ENCODE measurements at regions not wholly inside any gene's neighbourhood (a gene's known extent, or its start where the extent isn't known, plus 50 kb on each side); places are given as distances from the start of the nearest gene placed in this dataset.

- ChIA-PET CTCF (ENCODE audit: partially characterized antibody) (no interaction called here), POLR2A (ENCODE audit: partially characterized antibody) (no interaction called here)
- H3K27ac ChIP-seq (ENCODE audit: low read depth, low read length) = no peak overlapping the region
- Mint-ChIP-seq H3K9me3 (peaks cover 0 to 4% (median 0%) of the 10 kb centered on the region in 8 donors), H3K27me3 (no peaks in the 10 kb centered on the region), H3K27ac (no peak overlapping the region), H3K4me3 (no peak overlapping the region), H3K4me1 (no peaks in the 10 kb centered on the region), H3K36me3 (no peaks in the 10 kb centered on the region)
- H3K36me3 ChIP-seq (ENCODE audit: insufficient read depth, low read length) = no peaks in the 10 kb centered on the region
- intact Hi-C loops (cut with micrococcal nuclease) = no loop called here
- DNase-seq = no peak
- H3K4me1 ChIP-seq (ENCODE audit: insufficient read depth, low read length) = no peaks in the 10 kb centered on the region
- no peak overlapping the region for H3K4me3 ChIP-seq (ENCODE audit: low read length in 2 of 2)
- no peaks in the 10 kb centered on the region for H3K9me3 ChIP-seq (ENCODE audit: control insufficient read depth in 1 of 2, low read length in 2 of 2)
- H3K27me3 ChIP-seq (ENCODE audit: insufficient read depth, low read length) = no peaks in the 10 kb centered on the region
Observed at GRCh38 chr9:16277471-16277960, 593.0 kb downstream of the BNC2 start.

DNA sequence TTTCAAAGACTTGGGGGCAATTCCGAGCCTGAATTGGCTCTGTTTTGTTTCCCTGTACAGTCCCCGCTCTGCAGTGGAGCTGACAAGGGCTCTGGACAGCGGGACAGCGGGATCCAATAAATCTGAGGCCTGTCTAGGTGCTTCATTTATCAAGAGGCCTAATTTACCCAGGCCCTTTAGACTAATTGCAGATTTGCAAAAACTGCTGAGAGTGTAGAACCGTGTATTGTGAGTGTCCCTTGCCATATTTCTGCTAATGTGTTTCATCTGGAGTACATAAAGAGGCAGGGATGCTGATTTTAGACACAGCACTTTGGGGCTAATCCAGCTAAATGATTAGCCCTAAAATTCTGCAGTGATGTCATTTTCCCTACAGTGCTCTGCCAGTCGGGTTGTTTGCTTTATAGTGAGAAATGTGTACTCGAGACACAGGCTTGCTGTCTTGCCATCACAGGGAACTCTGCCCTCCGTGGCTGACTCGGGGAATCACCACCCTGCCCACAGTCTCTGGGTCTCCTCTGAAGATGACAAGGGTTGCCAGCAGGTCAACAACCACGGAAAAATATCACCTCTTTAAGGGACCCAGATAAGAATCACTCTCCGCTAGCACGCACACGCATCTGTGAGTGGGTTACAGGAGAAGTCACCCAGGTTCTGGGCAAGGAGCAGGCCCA lies 592.0 kb downstream of the BNC2 start:
- Mint-ChIP-seq H3K4me1 (no peaks in the 10 kb centered on the region), H3K4me3 (no peak overlapping the region), H3K36me3 (no peaks in the 10 kb centered on the region), H3K27ac (no peak overlapping the region), H3K9me3 (peaks cover 0 to 4% (median under 1%) of the 10 kb centered on the region in 8 donors), H3K27me3 (no peaks in the 10 kb centered on the region)
- H3K27ac ChIP-seq (ENCODE audit: low read depth, low read length) = no peak overlapping the region
- H3K9me3 ChIP-seq (ENCODE audit: control insufficient read depth in 1 of 2, low read length in 2 of 2) = no peaks in the 10 kb centered on the region
- no peak overlapping the region for H3K4me3 ChIP-seq (ENCODE audit: low read length in 2 of 2)
- DNase-seq = no peak
- ChIA-PET CTCF (ENCODE audit: partially characterized antibody) (no interaction called here), POLR2A (ENCODE audit: partially characterized antibody) (no interaction called here)
- H3K27me3 ChIP-seq (ENCODE audit: insufficient read depth, low read length) = no peaks in the 10 kb centered on the region
- intact Hi-C loops (cut with micrococcal nuclease) = no loop called here
- H3K4me1 ChIP-seq (ENCODE audit: insufficient read depth, low read length) = no peaks in the 10 kb centered on the region
- H3K36me3 ChIP-seq (ENCODE audit: insufficient read depth, low read length) = no peaks in the 10 kb centered on the region

DNA sequence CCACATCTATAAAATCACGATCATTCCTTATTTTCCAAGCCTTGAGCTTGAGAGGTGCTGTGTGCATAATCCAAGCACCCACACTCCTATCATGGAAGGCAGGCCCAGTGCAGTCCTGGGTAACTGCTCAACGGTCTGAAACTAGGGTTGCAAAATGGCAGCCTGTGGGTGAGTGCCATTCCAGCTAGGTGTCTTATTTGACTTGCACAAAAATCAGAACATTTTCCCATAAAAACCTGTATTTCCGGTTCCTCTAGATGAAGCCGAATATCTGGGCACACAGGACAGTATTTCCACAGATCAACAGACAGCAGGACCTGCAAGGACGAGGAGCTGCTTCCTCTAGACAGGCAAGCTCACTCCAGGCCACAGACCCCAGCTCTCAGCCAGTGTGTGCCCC lies 588.8 kb downstream of the BNC2 start:
- no peaks in the 10 kb centered on the region for H3K9me3 ChIP-seq (ENCODE audit: control insufficient read depth in 1 of 2, low read length in 2 of 2)
- no peaks in the 10 kb centered on the region for H3K4me1 Mint-ChIP-seq
- ChIA-PET CTCF (ENCODE audit: partially characterized antibody) (no interaction called here), POLR2A (ENCODE audit: partially characterized antibody) (no interaction called here)
- no peaks in the 10 kb centered on the region for H3K36me3 Mint-ChIP-seq
- no peak overlapping the region for H3K27ac Mint-ChIP-seq
- no peaks in the 10 kb centered on the region for H3K4me1 ChIP-seq (ENCODE audit: insufficient read depth, low read length)
- peaks cover 0 to 9% (median 3%) of the 10 kb centered on the region in 8 donors for H3K9me3 Mint-ChIP-seq
- H3K27me3 Mint-ChIP-seq = no peaks in the 10 kb centered on the region
- H3K27ac ChIP-seq (ENCODE audit: low read depth, low read length) = no peak overlapping the region
- H3K4me3 Mint-ChIP-seq = no peak overlapping the region
- no peaks in the 10 kb centered on the region for H3K27me3 ChIP-seq (ENCODE audit: insufficient read depth, low read length)
- H3K4me3 ChIP-seq (ENCODE audit: low read length in 2 of 2) = no peak overlapping the region
- no peak for DNase-seq
- no peaks in the 10 kb centered on the region for H3K36me3 ChIP-seq (ENCODE audit: insufficient read depth, low read length)
- intact Hi-C loops (cut with micrococcal nuclease) = no loop called here

GRCh38 chr9:16282216-16282615 lies 588.3 kb downstream of the BNC2 start:
- DNase-seq = no peak
- Mint-ChIP-seq H3K27ac (no peak overlapping the region), H3K9me3 (peaks cover 0 to 9% (median 3%) of the 10 kb centered on the region in 8 donors), H3K4me3 (no peak overlapping the region), H3K4me1 (no peaks in the 10 kb centered on the region), H3K27me3 (no peaks in the 10 kb centered on the region), H3K36me3 (no peaks in the 10 kb centered on the region)
- CTCF ChIA-PET (ENCODE audit: partially characterized antibody) = no interaction called here
- H3K27me3 ChIP-seq (ENCODE audit: insufficient read depth, low read length) = no peaks in the 10 kb centered on the region
- POLR2A ChIA-PET (ENCODE audit: partially characterized antibody) = no interaction called here
- no peak overlapping the region for H3K4me3 ChIP-seq (ENCODE audit: low read length in 2 of 2)
- H3K9me3 ChIP-seq (ENCODE audit: control insufficient read depth in 1 of 2, low read length in 2 of 2) = no peaks in the 10 kb centered on the region
- H3K27ac ChIP-seq (ENCODE audit: low read depth, low read length) = no peak overlapping the region
- no peaks in the 10 kb centered on the region for H3K4me1 ChIP-seq (ENCODE audit: insufficient read depth, low read length)
- intact Hi-C loops (cut with micrococcal nuclease) = no loop called here
- H3K36me3 ChIP-seq (ENCODE audit: insufficient read depth, low read length) = no peaks in the 10 kb centered on the region

DNA sequence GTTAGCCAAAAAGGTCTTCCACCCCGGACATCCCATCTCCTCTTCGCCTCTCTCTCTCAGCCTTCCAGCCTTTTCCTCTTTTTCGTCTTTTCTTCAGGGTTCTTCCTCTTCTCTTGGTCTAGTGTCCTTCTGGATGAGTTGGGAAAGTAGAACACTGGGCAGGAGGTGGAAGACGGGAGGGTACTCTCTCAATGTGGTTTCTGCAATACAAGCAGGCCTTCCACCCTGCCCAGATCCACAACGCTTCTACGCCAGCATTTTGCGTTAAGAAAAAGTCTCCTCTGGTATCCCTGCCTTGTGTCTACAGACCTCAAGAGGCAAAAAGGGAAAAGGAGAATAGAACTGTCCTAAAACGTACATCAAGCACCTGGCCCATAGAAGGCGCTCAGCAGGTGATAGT lies 587.8 kb downstream of the BNC2 start:
- no peak for DNase-seq
- no peak overlapping the region for H3K4me3 Mint-ChIP-seq
- H3K4me1 Mint-ChIP-seq = no peaks in the 10 kb centered on the region
- ChIA-PET CTCF (ENCODE audit: partially characterized antibody) (no interaction called here), POLR2A (ENCODE audit: partially characterized antibody) (no interaction called here)
- Histone ChIP-seq H3K27me3 (ENCODE audit: insufficient read depth, low read length) (no peaks in the 10 kb centered on the region), H3K4me1 (ENCODE audit: insufficient read depth, low read length) (no peaks in the 10 kb centered on the region), H3K27ac (ENCODE audit: low read depth, low read length) (no peak overlapping the region), H3K36me3 (ENCODE audit: insufficient read depth, low read length) (no peaks in the 10 kb centered on the region), H3K4me3 (ENCODE audit: low read length in 2 of 2) (no peak overlapping the region), H3K9me3 (ENCODE audit: control insufficient read depth in 1 of 2, low read length in 2 of 2) (no peaks in the 10 kb centered on the region)
- H3K27me3 Mint-ChIP-seq = no peaks in the 10 kb centered on the region
- H3K9me3 Mint-ChIP-seq = peaks cover 0 to 9% (median 3%) of the 10 kb centered on the region in 8 donors
- intact Hi-C loops (cut with micrococcal nuclease) = no loop called here
- H3K36me3 Mint-ChIP-seq = no peaks in the 10 kb centered on the region
- no peak overlapping the region for H3K27ac Mint-ChIP-seq

GRCh38 chr9:16286160-16286559 lies 584.3 kb downstream of the BNC2 start:
- Mint-ChIP-seq H3K27me3 (peaks cover 0 to 1% of the 10 kb centered on the region in 2 donors), H3K36me3 (no peaks in the 10 kb centered on the region), H3K27ac (no peak overlapping the region), H3K4me3 (no peak overlapping the region), H3K9me3 (peaks cover 0 to 13% (median 3%) of the 10 kb centered on the region in 8 donors), H3K4me1 (no peaks in the 10 kb centered on the region)
- no peaks in the 10 kb centered on the region for H3K4me1 ChIP-seq (ENCODE audit: insufficient read depth, low read length)
- intact Hi-C loops (cut with micrococcal nuclease) = no loop called here
- ChIA-PET CTCF (ENCODE audit: partially characterized antibody) (no interaction called here), POLR2A (ENCODE audit: partially characterized antibody) (no interaction called here)
- H3K4me3 ChIP-seq (ENCODE audit: low read length in 2 of 2) = no peak overlapping the region
- H3K27me3 ChIP-seq (ENCODE audit: insufficient read depth, low read length) = no peaks in the 10 kb centered on the region
- no peak overlapping the region for H3K27ac ChIP-seq (ENCODE audit: low read depth, low read length)
- no peaks in the 10 kb centered on the region for H3K36me3 ChIP-seq (ENCODE audit: insufficient read depth, low read length)
- H3K9me3 ChIP-seq (ENCODE audit: control insufficient read depth in 1 of 2, low read length in 2 of 2) = no peaks in the 10 kb centered on the region
- DNase-seq = no peak

DNA sequence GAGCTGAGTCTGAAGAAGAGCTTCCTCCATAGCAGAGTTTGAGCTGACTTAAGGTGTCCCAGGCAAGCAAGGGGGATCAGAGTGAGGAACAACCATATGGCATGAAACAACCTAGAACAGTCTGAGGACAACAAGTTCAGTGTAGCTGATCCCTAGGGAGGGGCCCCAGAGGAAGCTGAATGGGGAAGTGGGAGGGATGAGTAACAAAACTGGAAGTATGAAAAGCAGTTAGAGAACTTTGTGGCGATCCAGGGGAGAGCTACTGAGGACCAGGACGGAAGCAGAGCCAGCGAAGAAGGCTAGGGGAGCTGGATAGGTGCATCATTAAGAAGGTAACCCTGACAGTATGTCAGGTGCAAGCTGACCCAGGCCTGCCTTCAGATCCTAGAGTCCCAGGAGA lies 580.8 kb downstream of the BNC2 start:
- Mint-ChIP-seq H3K4me3 (no peak overlapping the region), H3K4me1 (no peaks in the 10 kb centered on the region), H3K9me3 (peaks cover 0 to 7% (median 3%) of the 10 kb centered on the region in 8 donors), H3K27ac (no peak overlapping the region), H3K27me3 (peaks cover 0 to 1% of the 10 kb centered on the region in 2 donors), H3K36me3 (no peaks in the 10 kb centered on the region)
- no peaks in the 10 kb centered on the region for H3K4me1 ChIP-seq (ENCODE audit: insufficient read depth, low read length)
- H3K27ac ChIP-seq (ENCODE audit: low read depth, low read length) = no peak overlapping the region
- intact Hi-C loops (cut with micrococcal nuclease) = no loop called here
- POLR2A ChIA-PET (ENCODE audit: partially characterized antibody) = no interaction called here
- no peaks in the 10 kb centered on the region for H3K36me3 ChIP-seq (ENCODE audit: insufficient read depth, low read length)
- H3K9me3 ChIP-seq (ENCODE audit: control insufficient read depth in 1 of 2, low read length in 2 of 2) = no peaks in the 10 kb centered on the region
- no peak overlapping the region for H3K4me3 ChIP-seq (ENCODE audit: low read length in 2 of 2)
- DNase-seq = no peak
- H3K27me3 ChIP-seq (ENCODE audit: insufficient read depth, low read length) = no peaks in the 10 kb centered on the region
- CTCF ChIA-PET (ENCODE audit: partially characterized antibody) = no interaction called here

DNA sequence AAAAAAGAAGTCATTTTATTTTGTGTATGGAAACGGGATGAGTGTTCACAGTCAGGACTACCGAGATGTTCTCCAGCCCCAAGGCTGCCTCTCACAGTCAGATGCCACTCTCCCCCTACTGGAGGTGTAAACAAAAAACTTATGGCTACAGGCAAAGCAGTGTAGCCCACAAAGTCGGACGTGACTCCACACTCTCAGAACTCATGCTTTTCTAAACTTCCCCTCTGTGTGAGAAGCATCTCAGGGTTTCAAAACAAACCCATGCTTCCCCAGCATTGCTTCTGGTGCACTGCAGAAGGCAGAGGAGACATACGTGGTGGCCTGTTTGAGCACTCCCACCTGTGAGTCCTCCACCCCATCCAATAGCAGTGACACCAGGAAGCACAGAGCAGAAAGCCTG lies 580.3 kb downstream of the BNC2 start:
- Mint-ChIP-seq H3K36me3 (no peaks in the 10 kb centered on the region), H3K9me3 (peaks cover 0 to 10% (median 3%) of the 10 kb centered on the region in 8 donors), H3K27me3 (peaks cover 0 to 1% of the 10 kb centered on the region in 2 donors), H3K4me3 (no peak overlapping the region), H3K27ac (no peak overlapping the region), H3K4me1 (no peaks in the 10 kb centered on the region)
- Histone ChIP-seq H3K27me3 (ENCODE audit: insufficient read depth, low read length) (no peaks in the 10 kb centered on the region), H3K9me3 (ENCODE audit: control insufficient read depth in 1 of 2, low read length in 2 of 2) (no peaks in the 10 kb centered on the region), H3K4me1 (ENCODE audit: insufficient read depth, low read length) (no peaks in the 10 kb centered on the region), H3K27ac (ENCODE audit: low read depth, low read length) (no peak overlapping the region), H3K4me3 (ENCODE audit: low read length in 2 of 2) (no peak overlapping the region), H3K36me3 (ENCODE audit: insufficient read depth, low read length) (no peaks in the 10 kb centered on the region)
- ChIA-PET POLR2A (ENCODE audit: partially characterized antibody) (no interaction called here), CTCF (ENCODE audit: partially characterized antibody) (no interaction called here)
- intact Hi-C loops (cut with micrococcal nuclease) = no loop called here
- DNase-seq = no peak
